Activated CD4-positive, alpha-beta T cell treated with anti-CD3 and anti-CD28 coated beads, Interleukin-2, amount 50 U/mL, for 16 hours (primary cell): ENCODE measurements at regions not wholly inside any gene's neighbourhood (a gene's known extent, or its start where the extent isn't known, plus 50 kb on each side); places are given as distances from the start of the nearest gene placed in this dataset.
A peak's percentile ranks its signal among the peaks of the same experiment; 100 is the strongest.

Source experiments
- DNase-seq: peaks from one replicate; pipeline ENCODE4 v3.0.0-alpha.2; 2020

DNA sequence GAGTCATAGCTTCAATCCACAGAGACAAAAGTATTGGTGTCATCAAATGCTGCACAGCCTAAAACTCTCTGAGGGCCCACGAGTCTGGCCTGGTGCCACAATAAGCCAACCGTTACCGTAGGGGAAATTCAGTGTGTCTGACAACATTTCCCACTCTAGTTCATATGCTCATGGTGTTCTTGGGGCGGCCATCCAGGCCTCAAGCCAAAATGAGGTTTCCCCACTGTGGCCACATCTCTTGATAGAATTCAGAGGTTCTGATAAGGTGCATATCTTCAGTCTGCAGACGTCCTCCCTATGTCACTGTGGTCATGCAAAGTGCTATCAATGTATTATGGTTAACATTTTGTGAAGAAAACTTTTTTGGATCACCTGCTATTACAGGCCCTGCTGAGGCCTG is 627.7 kb downstream of the QKI start:
- no peak for DNase-seq

DNA sequence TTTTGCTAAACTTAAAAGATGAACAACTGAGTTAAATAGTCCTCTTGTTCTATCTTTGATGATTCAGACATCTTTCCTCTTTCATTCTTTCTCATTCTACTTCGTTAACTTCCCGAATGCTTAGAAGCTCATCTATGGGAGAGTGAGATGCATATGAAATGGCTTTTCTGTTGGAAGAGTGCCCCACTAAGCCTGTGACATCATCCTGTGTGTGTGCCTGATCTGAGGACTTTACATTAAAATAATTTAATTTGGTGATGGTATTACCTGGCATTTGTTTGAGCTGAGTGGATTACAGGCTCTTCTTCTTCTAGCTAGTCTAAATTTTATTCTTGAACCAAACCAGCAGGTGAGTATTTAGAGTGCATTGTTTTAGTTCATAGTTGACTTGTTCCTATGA is 626.5 kb downstream of the QKI start:
- no peak for DNase-seq

DNA sequence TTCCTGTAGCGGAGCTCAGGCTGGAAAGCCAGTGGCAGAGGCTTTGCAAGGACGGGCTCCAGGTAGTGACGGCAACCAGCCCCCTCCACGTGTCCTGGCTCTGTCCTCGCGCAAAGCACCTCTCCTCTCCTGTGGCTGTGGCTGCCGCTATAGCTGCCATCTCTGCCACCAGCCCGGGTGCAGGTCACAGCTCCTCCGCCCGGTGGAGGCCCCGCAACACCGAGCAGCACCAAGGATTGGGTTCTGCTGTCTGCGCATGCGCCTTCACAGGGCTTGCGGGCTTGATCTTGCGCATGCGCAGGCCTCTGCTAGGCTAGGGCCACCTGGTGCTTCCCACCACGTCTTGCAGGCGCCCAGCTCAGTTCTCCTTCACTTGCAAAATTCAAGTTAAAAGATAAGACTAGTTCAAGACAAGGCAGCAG is 625.4 kb downstream of the QKI start:
- peak; percentile 24 for DNase-seq

DNA sequence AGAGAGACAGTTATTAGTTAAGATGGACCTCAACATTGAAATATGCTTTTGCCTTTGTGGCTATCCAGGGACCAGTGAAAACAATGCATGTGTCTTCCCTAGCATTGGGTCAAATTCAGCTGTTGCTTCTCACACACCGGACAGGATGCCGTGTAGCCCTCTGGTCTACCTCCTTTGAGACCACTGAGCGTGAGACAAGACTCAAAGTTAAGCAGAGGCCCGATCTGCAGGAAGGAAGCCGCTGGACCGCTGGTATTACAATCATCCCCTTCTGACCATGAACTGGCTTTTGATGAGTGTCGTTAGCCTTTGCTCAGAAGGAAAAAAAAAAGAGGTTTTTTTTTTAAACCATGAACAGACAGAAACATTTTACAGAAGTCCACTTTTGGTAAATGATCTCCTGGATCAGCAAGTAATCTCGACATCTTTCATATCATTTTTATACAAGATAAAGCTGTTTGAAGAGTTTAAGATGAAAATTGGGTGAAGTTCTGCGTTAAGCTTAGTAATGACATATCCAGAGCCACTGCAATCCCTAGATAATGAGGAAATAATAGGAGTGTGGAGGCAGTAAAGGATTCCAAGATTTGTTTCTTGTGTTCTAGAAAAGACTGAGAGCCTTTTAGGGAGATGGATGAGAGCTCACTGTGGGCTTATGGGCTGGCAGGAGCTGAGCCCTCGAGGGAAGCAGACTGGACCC is 622.8 kb downstream of the QKI start:
- no peak for DNase-seq

DNA sequence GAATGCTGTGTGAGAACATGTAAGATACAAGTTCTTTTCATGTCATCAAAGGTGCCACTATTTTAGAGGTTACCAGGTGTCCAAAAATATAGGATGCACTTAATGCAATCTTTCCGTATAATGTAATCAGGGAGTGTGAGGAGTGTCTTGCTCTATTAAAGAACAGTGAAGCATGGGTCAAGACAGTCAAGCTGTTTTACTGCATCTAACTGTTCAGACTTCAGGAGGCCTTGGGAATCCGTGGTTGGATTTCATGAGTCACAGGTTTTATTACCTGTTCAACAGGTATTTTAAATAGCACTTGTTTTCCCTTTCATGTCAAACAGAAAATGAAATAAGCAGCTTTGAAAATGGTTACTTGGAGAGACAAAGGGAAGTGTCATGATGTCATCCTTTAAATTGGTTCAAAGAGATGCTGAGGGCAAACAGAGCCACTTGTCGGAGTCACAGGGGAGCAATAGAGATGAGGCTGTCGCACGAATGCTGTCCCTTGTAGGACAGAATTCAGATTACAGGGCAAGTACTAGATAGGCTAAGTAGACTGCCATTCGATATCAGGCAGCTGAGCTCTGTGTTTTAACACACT is 621.5 kb downstream of the QKI start:
- DNase-seq, result no peak

DNA sequence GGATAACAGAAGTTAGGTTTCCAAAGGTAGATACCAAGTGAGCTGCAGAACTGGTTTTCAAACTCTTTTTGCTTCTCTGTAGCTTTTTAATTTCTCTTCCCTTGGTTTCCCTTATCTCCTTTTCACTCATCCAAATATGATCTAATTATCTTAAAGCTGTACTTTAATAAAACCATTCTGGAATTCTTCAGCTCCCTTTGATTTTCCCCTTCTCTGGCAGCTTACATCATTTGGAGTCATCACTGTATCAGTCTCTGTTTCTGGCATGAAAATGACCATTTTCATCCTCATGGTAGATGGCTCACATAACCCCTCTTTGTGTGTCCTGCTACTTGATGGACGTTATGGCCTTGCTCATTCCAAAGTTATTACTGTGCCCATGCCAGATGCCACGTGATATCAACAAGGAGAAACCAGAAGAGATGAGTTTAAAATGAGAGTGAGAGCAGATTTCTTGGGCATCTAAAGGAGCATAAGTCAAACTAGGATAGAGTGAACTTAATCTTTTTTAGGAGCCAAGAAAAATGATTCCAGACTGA is 620.2 kb downstream of the QKI start:
- no peak for DNase-seq

DNA sequence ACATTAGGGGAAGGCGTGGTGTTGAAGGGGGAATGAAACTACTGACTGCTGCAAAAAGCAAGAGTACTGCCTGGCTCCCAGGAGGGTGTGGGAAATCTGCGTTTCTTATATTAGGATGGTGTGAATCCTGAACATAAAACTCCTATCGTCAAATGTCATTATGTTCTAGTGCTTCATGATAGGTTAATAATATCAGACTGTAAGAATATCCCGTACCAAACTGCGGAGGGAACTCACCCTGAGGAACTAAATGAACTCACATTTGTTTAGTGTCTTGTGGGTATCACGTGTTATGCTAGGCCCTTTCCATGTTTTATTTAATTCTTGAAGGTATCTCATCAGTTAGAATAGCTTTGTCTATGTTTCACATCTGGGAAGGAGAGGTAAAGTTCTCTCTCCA is 610.7 kb downstream of the QKI start:
- DNase-seq, result no peak

DNA sequence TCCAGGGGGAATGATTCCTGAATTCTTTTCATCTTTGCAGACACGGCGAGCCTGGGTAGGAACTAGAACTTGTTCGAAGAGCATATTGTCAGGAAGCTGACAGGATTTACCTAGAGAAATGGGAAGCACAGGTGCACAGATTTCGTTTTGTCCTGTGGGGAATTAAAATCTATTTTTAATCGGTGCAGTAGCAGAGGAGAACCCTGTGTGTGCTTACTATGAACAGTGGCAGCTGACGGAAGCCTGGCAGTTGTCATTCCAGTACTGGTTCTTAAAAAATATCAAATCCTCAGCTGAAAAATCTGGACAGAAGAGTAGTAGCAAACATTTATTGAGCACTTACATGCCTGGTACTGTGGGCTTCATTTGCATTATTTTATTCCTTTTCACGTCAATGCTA is 609.0 kb downstream of the QKI start:
- DNase-seq, result no peak

DNA sequence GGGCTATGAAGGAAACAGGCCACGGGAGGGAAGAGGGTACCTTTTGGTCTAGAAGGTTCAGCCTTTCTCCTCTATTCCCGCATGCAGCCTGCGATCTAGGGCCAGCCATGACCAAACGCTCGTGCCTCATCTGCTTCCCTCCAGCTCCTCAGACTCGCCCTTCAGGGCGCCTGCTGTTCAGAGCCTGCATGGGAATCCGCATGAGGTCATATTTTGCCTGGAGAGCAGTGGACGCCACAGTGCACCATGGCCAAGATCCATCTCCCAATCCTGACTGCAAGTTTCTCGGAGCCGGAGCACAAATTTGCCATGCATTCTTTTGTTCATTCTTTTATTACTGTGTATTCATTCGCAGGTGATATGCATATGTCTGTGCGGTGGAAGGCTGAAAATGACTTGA is 608.1 kb downstream of the QKI start:
- no peak for DNase-seq

DNA sequence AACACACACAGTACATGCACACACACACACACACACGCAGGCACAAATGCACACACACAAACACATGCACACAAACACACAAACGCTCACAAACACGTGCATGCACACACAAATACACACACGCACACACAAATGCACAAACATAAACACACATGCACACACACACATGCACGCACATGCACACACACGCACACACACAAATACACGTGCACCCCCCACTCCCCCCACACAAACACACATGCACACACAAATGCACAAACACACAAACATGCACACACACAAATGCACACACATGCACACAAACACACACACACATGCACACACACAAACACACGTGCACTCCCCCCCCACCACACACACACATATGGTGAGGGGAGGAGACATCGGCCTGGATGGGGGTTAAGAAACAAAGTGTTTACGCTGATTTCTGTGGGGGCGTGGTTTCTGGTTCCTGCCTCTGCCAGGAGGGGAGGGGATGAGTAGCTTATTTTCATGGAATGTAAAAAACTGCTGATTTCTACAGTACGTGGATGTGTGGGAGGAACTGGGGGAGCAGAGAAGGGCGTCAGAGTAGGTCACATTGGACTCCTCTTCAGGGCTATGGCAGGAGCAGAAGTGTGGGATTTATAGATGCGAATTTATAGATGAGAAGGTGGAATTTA is 607.2 kb downstream of the QKI start:
- DNase-seq, result no peak

DNA sequence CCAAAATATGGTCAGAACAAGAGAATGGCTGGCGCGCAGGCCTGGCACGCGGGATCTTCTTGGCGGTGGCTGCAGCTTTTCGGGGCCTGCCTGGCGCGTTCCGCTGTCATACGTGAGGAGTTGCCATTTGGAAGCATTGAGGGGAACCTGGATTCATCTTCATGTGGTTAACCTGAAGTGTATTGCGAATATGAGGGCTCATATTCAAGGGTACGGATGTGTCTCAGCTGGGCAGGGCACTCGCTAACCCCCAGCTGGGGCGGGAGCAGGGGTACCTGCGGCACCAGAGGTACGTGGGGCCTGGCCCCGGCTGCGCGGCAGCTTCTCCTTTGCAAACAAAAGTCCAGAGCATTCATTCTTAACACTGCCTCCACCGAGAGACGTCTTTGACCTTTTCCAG is 605.6 kb downstream of the QKI start:
- DNase-seq, result no peak

DNA sequence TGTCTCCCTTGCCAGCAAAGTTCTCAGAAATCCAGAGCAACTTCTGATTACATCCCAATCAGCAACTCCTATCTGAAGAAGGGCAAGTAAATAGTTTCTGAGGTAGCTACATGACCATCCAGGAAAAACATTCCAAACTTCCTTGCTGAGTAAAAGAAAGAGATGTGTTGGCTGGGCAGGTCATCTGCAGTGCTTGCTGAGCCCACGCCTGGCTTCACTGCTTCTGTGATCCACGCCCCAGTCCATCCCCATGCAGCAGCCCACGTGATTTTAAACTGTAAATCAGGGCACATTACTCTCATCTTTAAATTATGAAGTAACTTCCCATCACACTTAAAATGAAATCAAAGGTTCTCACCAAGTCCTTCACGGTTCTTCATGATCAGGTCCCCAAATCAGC is 603.6 kb downstream of the QKI start:
- DNase-seq, result no peak

DNA sequence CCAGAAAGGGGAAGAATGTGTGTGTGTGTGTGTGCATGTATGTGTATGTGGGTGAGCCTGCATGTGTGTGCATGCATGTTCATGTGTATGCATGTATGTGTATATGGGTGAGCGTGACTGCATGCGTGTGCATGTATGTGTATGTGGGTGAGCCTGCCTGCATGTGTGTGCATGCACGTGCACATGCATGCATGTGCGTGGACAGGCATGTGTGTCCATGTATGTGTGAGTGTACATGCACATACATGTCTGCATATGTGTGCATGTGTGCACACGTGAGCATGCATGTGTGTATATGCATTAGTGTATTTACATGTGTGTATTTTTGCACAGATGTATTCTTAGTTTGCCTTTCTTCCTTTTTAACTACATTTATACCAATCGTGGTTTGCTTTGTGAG is 601.5 kb downstream of the QKI start:
- DNase-seq, result no peak

DNA sequence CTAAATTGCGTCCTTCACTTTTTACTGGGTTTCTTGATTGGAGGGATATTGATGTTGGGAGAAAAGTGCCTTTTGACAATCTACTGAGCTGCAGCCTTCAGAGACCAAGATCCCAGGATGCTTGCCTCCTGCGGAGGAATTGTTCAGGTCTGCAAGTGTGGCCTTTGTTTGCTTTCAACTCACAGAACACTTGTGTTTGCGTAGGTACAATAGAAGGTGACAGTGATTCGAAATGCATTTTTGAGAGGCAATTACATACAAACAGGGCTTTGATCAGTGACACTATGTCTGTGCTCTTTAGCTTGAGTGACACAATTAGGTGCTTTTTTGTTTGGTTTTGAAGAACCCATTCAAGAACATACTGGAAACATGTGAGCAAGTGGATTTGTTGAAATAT is 600.6 kb downstream of the QKI start:
- DNase-seq, result no peak

DNA sequence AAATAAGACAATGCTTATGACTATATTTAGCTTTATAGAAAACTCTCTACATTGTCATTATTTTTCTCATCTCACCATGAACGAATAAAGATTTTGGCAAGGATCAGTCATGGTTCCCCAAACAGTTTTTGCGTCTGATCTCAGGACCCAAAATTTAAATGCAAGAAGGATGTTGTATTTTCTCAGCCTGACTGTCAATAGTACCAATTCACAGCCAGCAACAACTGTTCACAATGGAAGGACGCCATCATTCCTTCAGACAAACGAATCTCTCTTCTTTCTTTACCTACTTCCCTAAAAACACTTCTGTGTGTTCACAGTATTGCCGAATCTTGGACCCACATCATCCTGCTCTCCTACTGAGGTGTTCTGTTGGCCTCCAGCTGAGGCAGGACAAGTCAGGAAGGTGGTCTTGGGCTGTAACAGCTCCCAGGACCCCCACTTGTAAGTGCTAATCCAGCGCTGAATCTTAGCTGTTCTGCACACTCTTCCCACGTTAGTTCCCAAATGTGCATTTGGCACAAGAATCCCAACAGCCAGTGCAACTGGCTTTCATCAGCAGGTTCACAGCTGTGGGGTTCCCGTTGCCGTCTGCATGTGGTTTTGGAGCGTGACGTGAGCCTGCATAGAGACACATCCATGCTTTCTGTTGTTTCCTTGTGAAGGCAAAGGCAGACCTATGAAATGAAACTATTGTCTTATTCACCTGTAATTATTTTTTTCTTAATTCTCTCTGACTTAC is 600.0 kb downstream of the QKI start:
- DNase-seq, result no peak

DNA sequence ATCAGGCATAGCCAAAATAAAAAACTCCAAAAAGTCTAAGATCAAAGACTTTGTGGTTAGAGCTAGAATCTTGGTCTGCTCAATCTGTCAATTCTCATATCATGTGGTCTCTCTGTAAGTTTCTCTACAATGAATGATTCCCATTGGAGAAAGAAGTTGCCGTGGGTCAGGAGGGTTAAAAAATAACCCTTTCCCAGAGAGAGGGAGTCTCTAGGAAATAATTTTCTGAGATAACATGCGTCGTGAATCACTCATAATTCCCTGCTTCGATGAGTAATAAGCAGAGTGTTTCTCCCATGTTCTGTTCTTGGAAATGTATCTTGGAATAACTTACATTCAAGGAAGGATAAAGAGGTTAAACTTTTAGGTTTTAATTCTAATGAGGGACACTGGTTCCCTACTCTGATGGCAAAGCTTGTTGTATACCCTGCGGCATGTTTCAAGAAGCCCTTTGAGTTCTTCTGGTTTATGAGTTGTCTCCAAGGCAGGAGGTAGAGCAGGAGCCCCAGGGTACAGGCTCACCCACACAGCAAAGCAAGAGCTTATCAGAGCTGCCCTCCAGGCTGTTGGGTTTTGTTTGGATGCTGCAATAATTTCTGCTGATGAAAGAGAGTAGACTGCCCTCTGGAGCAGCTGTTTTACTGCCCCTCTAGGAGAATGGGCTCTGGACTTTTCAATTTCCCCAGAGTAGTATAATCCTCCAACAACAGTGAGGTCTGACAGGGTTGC is 599.1 kb downstream of the QKI start:
- DNase-seq, result no peak

DNA sequence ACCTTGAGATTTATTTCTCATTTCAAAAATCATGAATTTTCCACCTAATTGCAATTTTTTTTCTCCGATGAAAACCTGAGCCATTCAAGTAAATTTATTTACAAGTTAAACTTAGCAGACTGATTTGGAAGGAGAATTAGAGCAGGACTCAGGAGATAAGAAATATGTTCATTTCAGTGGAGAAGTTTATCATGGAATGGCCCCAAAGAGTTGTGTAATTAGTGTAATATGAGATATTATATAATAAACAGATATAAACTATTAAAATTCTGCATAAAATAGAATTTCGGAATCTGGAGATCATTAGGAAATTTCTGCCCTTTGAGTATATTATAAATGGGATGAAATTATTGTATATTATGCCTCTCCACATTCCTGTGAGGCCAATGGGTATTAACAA is 596.8 kb downstream of the QKI start:
- DNase-seq, result no peak

DNA sequence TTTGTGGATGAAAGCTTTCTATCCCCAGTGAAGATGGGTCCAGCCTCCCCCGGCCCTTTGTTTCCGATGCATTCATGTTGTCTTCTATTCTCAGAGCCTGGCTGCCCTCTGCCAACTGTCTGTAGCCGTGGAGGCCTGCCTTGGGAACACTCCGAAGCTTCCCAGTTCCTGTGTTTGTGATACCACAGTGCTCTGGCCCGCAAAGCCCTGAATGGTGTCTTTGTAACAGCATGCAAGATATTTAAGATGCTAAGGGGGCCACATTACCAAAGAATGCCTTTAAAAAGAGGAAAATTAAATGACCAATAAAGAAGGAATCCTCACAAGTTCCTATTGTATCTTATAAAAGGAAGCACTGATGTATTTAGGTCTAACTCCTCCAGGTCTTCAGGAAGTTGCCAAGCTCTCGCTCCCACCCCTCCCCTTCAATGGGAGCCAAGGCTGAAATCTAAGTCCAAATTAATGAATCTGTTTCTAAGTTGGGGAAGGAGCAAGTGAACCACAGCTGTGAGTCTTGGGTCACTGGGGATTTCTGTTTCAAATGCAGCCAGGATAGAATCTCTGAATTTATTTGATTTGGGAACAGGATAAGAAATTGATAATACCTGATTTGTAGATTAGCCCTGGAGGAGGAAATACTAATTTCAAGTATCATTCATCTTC is 596.1 kb downstream of the QKI start:
- no peak for DNase-seq

DNA sequence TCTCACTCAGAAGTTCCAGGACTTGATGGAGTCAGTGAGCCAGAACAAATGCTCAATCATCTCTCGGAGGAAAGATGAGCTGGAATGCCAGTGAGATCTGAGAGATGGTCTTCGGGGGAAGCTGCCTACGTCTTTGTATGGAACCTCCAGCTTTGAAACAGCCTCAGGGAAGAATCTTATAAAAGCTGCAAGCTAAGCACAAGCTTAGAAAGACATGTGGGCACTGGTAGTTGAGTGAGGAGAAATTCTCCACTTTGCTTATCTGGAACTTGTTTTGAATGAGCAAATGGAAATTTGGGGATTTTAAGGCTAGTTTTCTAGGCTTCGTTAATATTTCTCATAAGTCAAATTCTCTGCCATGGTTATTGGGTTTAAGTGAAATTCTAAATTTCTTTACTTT is 594.4 kb downstream of the QKI start:
- DNase-seq, result no peak

DNA sequence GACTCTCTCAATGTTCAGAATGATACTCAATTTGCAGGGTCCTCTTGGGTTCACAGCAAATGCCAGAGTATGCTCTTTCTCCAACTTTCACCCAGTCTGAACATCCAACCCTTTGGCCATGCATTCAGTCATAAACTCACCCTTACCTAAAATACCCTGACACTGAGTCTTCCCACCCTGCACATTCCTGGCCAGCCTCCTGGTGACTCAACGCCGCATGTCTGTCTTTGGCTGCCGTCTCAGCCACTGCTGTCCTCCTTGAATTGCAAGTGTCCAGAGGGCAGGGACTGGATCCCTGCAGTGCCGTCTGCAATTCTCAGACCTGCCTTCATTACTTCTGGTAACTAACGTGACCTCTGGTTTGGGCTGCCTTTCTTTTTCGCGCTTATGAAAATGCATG is 593.4 kb downstream of the QKI start:
- no peak for DNase-seq

DNA sequence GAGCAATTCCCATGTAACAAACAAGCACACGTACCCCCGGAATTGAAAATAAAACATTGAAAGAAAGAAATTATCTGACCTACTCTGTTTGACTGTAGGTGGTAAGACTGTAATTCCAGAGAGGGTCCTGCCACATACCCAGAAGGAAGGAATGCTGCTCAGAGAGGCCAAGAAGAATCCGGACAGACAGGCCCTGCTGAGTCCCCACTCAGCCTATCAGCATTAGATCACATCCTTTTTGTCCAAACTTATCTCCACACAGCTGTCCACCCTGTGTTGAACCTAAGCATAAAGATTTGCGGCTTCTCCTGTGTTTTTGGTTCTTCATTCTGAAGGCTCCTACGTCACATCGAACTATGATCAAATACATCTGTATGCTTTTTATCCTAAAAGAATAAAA is 591.9 kb downstream of the QKI start:
- no peak for DNase-seq

DNA sequence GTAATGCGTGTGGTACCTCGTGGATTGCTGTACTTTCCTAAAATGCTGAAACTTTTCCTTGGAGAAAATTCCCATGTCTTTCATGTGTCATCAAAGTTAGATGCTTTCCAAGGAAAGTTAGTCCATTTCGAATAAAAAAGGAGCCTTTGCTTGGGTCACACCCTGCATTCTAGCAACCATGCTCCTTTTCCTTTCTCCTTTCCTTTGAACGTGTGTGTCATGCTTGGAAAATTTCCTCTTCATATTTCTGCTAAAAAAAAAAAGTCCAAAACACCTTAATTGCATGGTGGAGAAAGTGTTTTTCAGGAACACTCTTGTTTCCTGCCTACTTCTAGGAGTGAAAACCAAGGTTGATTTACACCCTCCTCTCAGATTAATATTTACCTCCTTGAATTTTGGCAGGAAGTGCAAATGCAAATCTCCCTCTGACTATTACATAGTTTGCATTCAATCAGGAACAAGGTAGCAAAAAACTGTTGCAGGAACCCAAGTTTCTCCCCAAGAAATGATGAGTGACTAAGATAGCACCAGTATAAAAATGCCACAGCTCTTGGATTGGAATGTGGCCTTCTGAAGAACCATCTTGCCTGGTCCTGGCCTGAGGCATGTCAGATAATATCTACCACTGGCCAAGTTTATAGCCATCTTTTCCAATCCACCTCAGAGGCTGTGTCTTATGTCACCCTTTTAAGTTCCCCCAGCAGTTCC is 590.6 kb downstream of the QKI start:
- no peak for DNase-seq
